BLaER1 (cell line): ENCODE measurements at regions not wholly inside any gene's neighbourhood (a gene's known extent, or its start where the extent isn't known, plus 50 kb on each side); places are given as distances from the start of the nearest gene placed in this dataset.

ENCODE experiments used
- H3K27ac ChIP-seq: shearing (Covaris generic); formaldehyde crosslinking; 2 replicates; pipeline ENCODE4 v1.8.1; 2022
- H3K27me3 ChIP-seq: shearing (Covaris generic); formaldehyde crosslinking; 2 replicates; pipeline ENCODE4 v1.8.1; 2022
- H3K36me3 ChIP-seq: shearing (Covaris generic); formaldehyde crosslinking; 2 replicates; pipeline ENCODE4 v1.8.1; 2022
- H3K4me1 ChIP-seq: shearing (Covaris generic); formaldehyde crosslinking; 2 replicates; pipeline ENCODE4 v1.8.1; 2022
- H3K4me2 ChIP-seq: shearing (Covaris generic); formaldehyde crosslinking; 2 replicates; pipeline ENCODE4 v1.8.1; 2022
- H3K4me3 ChIP-seq: shearing (Covaris generic); formaldehyde crosslinking; 2 replicates; pipeline ENCODE4 v1.8.1; 2022
- H3K9ac ChIP-seq: shearing (Covaris generic); formaldehyde crosslinking; 2 replicates; pipeline ENCODE4 v1.8.1; 2022
- H3K9me3 ChIP-seq: shearing (Covaris generic); formaldehyde crosslinking; 2 replicates; pipeline ENCODE4 v1.8.1; 2022
- H4K20me1 ChIP-seq: shearing (Covaris generic); formaldehyde crosslinking; 2 replicates; pipeline ENCODE4 v1.8.1; 2022
- Cebpa-rat ChIP-seq: shearing (Covaris generic); IDR thresholded peaks from 2 replicates; pipeline ENCODE4 v1.8.1; 2022

GRCh38 chr3:139764069-139764905 lies 86.5 kb upstream of the NMNAT3 start:
- no peak overlapping the region for H3K27ac ChIP-seq
- peaks cover 18% of the 10 kb centered on the region for H3K4me1 ChIP-seq
- H3K4me3 ChIP-seq: no peak overlapping the region
- no peaks in the 10 kb centered on the region for H3K27me3 ChIP-seq
- H3K4me2 ChIP-seq: peak overlapping the region; percentile 40
- H3K9ac ChIP-seq: no peak overlapping the region
- no peaks in the 10 kb centered on the region for H4K20me1 ChIP-seq
- H3K9me3 ChIP-seq: no peaks in the 10 kb centered on the region
- TF ChIP-seq Cebpa-rat: no peak
- H3K36me3 ChIP-seq: no peaks in the 10 kb centered on the region

- no peak for TF ChIP-seq Cebpa-rat
- no peaks in the 10 kb centered on the region for H3K27me3 ChIP-seq
- H3K4me3 ChIP-seq: no peak overlapping the region
- no peak overlapping the region for H3K9ac ChIP-seq
- H3K4me2 ChIP-seq: no peak overlapping the region
- no peaks in the 10 kb centered on the region for H3K9me3 ChIP-seq
- H3K4me1 ChIP-seq: peaks cover 26% of the 10 kb centered on the region
- no peak overlapping the region for H3K27ac ChIP-seq
- no peaks in the 10 kb centered on the region for H3K36me3 ChIP-seq
- no peaks in the 10 kb centered on the region for H4K20me1 ChIP-seq
These were observed 84.5 kb upstream of the NMNAT3 start for GRCh38 chr3:139762302-139762701.

GRCh38 chr3:139759470-139759869 lies 81.7 kb upstream of the NMNAT3 start:
- Histone ChIP-seq H3K27me3 (no peaks in the 10 kb centered on the region), H3K4me1 (peaks cover 22% of the 10 kb centered on the region), H3K36me3 (no peaks in the 10 kb centered on the region), H3K27ac (no peak overlapping the region), H3K4me2 (peak overlapping the region; percentile 41), H3K9me3 (no peaks in the 10 kb centered on the region), H3K4me3 (no peak overlapping the region), H4K20me1 (no peaks in the 10 kb centered on the region), H3K9ac (no peak overlapping the region)
- TF ChIP-seq Cebpa-rat: no peak

DNA sequence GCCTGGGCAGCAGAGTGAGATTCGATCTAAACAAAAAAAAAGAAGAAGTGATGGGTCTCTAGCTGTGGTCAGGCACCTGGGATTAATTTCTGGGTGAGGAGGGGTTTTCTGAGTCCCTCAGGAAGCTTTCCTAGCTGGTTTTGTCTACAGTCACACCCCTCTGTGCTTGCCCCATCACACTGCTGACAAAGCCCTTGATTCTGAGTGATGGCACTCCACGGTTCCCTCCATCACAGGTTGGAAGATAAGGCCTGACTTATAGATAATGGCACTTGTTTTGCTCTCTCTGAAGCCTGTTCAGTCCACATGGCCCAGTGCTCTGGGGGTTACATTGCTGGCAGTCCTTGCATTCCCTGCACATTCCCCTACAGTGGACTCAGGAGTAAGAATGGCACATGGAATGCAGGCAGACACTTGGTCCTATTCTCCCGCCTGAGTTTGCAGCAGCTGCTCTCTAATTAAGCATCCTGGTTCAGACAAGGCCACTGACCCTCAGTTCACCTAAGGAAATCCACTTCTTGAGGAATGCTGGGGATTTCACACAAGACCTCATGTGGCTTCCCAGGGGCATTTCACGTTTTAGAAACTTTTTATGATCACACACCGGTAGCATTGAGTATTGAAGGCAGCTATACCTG lies 81.0 kb upstream of the NMNAT3 start:
- Histone ChIP-seq H3K27me3 (no peaks in the 10 kb centered on the region), H3K4me2 (peak overlapping the region; percentile 41)

GRCh38 chr3:139757448-139758030 lies 79.8 kb upstream of the NMNAT3 start:
- Histone ChIP-seq H3K27me3 (no peaks in the 10 kb centered on the region), H3K9ac (no peak overlapping the region), H3K9me3 (no peaks in the 10 kb centered on the region), H3K27ac (no peak overlapping the region), H3K4me1 (peaks cover 9% of the 10 kb centered on the region), H3K4me2 (no peak overlapping the region), H3K4me3 (no peak overlapping the region), H4K20me1 (no peaks in the 10 kb centered on the region), H3K36me3 (no peaks in the 10 kb centered on the region)
- no peak for TF ChIP-seq Cebpa-rat

More for the DNA sequence above, 81.0 kb upstream of the NMNAT3 start:
- Histone ChIP-seq H3K27ac (no peak overlapping the region), H3K9ac (no peak overlapping the region), H3K9me3 (no peaks in the 10 kb centered on the region), H3K36me3 (no peaks in the 10 kb centered on the region), H3K4me1 (peaks cover 15% of the 10 kb centered on the region), H3K4me3 (no peak overlapping the region), H4K20me1 (no peaks in the 10 kb centered on the region)
- no peak for TF ChIP-seq Cebpa-rat

- H3K27ac ChIP-seq: no peak overlapping the region
- peaks cover 9% of the 10 kb centered on the region for H3K4me1 ChIP-seq
- H3K4me2 ChIP-seq: no peak overlapping the region
- no peaks in the 10 kb centered on the region for H4K20me1 ChIP-seq
- H3K9me3 ChIP-seq: no peaks in the 10 kb centered on the region
- TF ChIP-seq Cebpa-rat: no peak
- H3K27me3 ChIP-seq: no peaks in the 10 kb centered on the region
- H3K4me3 ChIP-seq: no peak overlapping the region
- no peaks in the 10 kb centered on the region for H3K36me3 ChIP-seq
- H3K9ac ChIP-seq: no peak overlapping the region
These were observed 78.8 kb upstream of the NMNAT3 start for GRCh38 chr3:139756529-139757103.

DNA sequence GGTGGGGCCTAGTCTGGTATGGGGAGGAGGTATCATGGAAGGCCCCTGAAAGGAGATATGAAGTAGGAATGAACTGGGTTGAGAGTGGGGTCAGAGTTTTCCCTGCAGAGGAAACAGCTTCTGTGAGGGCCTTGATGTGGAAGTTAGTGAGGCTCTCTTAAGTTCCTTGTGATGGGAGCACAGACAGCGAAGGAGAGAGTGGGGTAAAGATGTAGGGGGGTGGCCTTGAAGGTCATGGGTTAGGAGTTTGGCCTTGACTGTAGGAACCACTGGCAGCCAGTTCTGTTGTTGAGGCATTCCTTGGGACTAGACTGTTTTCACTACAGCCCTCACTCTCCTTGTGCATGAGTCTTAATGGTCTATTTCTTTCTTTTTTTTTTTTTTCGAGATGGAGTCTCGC lies 77.8 kb upstream of the NMNAT3 start:
- Histone ChIP-seq H3K27me3 (no peaks in the 10 kb centered on the region), H3K9me3 (peaks cover 3% of the 10 kb centered on the region), H4K20me1 (no peaks in the 10 kb centered on the region), H3K36me3 (no peaks in the 10 kb centered on the region), H3K9ac (no peak overlapping the region), H3K4me2 (no peak overlapping the region), H3K4me3 (no peak overlapping the region), H3K27ac (no peak overlapping the region), H3K4me1 (peaks cover 9% of the 10 kb centered on the region)
- no peak for TF ChIP-seq Cebpa-rat

- no peak for TF ChIP-seq Cebpa-rat
- H3K9me3 ChIP-seq: peaks cover 15% of the 10 kb centered on the region
- no peaks in the 10 kb centered on the region for H3K36me3 ChIP-seq
- no peak overlapping the region for H3K4me2 ChIP-seq
- no peaks in the 10 kb centered on the region for H3K27me3 ChIP-seq
- H3K27ac ChIP-seq: no peak overlapping the region
- no peaks in the 10 kb centered on the region for H4K20me1 ChIP-seq
- H3K9ac ChIP-seq: no peak overlapping the region
- H3K4me3 ChIP-seq: no peak overlapping the region
- no peaks in the 10 kb centered on the region for H3K4me1 ChIP-seq
These were observed 74.0 kb upstream of the NMNAT3 start for GRCh38 chr3:139751789-139752188.

DNA sequence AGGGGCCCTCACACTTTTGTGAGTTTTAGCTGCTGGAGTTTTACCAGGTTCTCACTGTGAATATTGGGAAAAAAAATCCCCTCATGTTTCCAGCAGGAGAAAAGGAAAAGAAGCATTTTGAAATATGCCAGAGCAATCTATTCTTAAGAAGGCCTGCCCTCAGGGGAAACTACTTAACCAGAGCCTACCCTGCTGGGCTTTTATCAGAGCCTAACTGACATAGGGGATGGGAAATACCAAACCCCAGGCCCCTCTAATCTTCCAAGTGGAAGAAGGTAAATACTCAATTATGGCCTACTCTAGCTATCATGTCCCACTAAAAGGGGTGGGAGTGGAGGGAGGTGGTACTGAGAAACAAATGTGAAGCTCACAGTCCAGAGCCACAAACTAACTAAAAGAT lies 68.7 kb upstream of the NMNAT3 start:
- Histone ChIP-seq H3K4me3 (no peak overlapping the region), H3K27ac (no peak overlapping the region), H3K9me3 (peaks cover 15% of the 10 kb centered on the region), H3K9ac (no peak overlapping the region), H3K36me3 (no peaks in the 10 kb centered on the region), H4K20me1 (no peaks in the 10 kb centered on the region), H3K27me3 (no peaks in the 10 kb centered on the region), H3K4me1 (no peaks in the 10 kb centered on the region), H3K4me2 (no peak overlapping the region)
- no peak for TF ChIP-seq Cebpa-rat

DNA sequence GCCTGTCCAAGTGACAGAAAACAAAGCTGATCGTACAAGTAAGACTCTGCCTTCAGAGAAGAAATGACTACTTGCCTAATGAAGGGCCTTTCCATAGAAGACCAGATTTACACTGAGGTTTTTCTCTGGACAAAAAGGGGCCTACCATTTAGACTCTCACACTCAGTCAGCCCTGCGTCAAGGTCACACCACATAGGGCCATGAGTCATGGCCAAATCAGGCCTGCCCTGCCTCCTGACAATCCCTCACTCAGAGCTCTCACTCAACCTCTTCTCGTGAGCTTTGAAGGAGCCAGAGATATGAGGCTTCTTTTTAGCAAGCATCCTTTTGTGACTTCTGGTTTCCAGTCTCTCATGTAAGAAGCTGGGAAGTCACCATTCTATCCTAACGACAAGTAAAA lies 68.1 kb upstream of the NMNAT3 start:
- Histone ChIP-seq H3K4me3 (no peak overlapping the region), H3K27me3 (no peaks in the 10 kb centered on the region), H3K4me1 (no peaks in the 10 kb centered on the region), H3K27ac (no peak overlapping the region), H3K4me2 (no peak overlapping the region), H3K9ac (no peak overlapping the region), H4K20me1 (no peaks in the 10 kb centered on the region), H3K36me3 (no peaks in the 10 kb centered on the region), H3K9me3 (peaks cover 15% of the 10 kb centered on the region)
- TF ChIP-seq Cebpa-rat: no peak
